Progenitor cell of endocrine pancreas (in vitro differentiated cells): ENCODE measurements at regions not wholly inside any gene's neighbourhood (a gene's known extent, or its start where the extent isn't known, plus 50 kb on each side); places are given as distances from the start of the nearest gene placed in this dataset.
"Not testable (repeated sequence)": the region's sequence is repeated elsewhere in the genome, so short reads cannot be mapped to it uniquely, and the experiment has no call there.

Experiments
- DNase-seq: peaks from one replicate; pipeline ENCODE4 v3.0.0; 2021; ENCODE audit warnings: low spot score; ENCODE audit not compliant: unreplicated experiment
- H3K27ac Mint-ChIP-seq: 2 replicates; pipeline ENCODE4 v1.8.0; 2021; ENCODE audit warnings: mild to moderate bottlenecking, moderate library complexity, mixed read lengths
- H3K27me3 Mint-ChIP-seq: 2 replicates; pipeline ENCODE4 v1.8.0; 2021; ENCODE audit warnings: mixed read lengths
- H3K36me3 Mint-ChIP-seq: 2 replicates; pipeline ENCODE4 v1.8.0; 2022; ENCODE audit warnings: mixed read lengths; ENCODE audit not compliant: insufficient read depth
- H3K4me1 Mint-ChIP-seq: 2 replicates; pipeline ENCODE4 v1.8.0; 2021; ENCODE audit warnings: low read depth, mixed read lengths
- H3K4me3 Mint-ChIP-seq: 2 replicates; pipeline ENCODE4 v1.8.0; 2021; ENCODE audit warnings: low read depth, mild to moderate bottlenecking, moderate library complexity, mixed read lengths
- H3K9me3 Mint-ChIP-seq: 2 replicates; pipeline ENCODE4 v1.8.0; 2021; ENCODE audit warnings: low read depth, mixed read lengths
- CTCF ChIP-seq: fragments of 200-600 bp; sonication (generic); IDR thresholded peaks from one replicate; pipeline ENCODE4 v1.5.0; 2021; ENCODE audit warnings: antibody characterized with exemption, mild to moderate bottlenecking; ENCODE audit not compliant: unreplicated experiment

GRCh38 chr7:146022776-146023175 is 93.8 kb upstream of the CNTNAP2 start:
- H3K27ac Mint-ChIP-seq: no peak overlapping the region
- H3K36me3 Mint-ChIP-seq: no peaks in the 10 kb centered on the region
- no peak for DNase-seq
- H3K4me1 Mint-ChIP-seq: no peaks in the 10 kb centered on the region
- H3K4me3 Mint-ChIP-seq: no peak overlapping the region
- no peaks in the 10 kb centered on the region for H3K27me3 Mint-ChIP-seq
- no peak for TF ChIP-seq CTCF
- H3K9me3 Mint-ChIP-seq: peaks cover 7% of the 10 kb centered on the region

GRCh38 chr7:146019041-146020004 is 97.3 kb upstream of the CNTNAP2 start:
- H3K36me3 Mint-ChIP-seq, H3K4me3 Mint-ChIP-seq, H3K27ac Mint-ChIP-seq, H3K9me3 Mint-ChIP-seq, DNase-seq, H3K27me3 Mint-ChIP-seq, H3K4me1 Mint-ChIP-seq: not testable (repeated sequence)

- DNase-seq, H3K27me3 Mint-ChIP-seq, H3K4me3 Mint-ChIP-seq, H3K9me3 Mint-ChIP-seq, H3K36me3 Mint-ChIP-seq, H3K4me1 Mint-ChIP-seq, H3K27ac Mint-ChIP-seq: not testable (repeated sequence)
Measured at GRCh38 chr7:146017366-146017765, 99.2 kb upstream of the CNTNAP2 start.

GRCh38 chr7:146014154-146014553 is 102.4 kb upstream of the CNTNAP2 start:
- not testable (repeated sequence) for H3K9me3 Mint-ChIP-seq, H3K27ac Mint-ChIP-seq, H3K4me1 Mint-ChIP-seq, DNase-seq, H3K27me3 Mint-ChIP-seq, H3K4me3 Mint-ChIP-seq, H3K36me3 Mint-ChIP-seq

GRCh38 chr7:146008293-146008692 is 108.3 kb upstream of the CNTNAP2 start:
- no peak for TF ChIP-seq CTCF
- peaks cover 3% of the 10 kb centered on the region for H3K4me1 Mint-ChIP-seq
- no peaks in the 10 kb centered on the region for H3K27me3 Mint-ChIP-seq
- H3K4me3 Mint-ChIP-seq: no peak overlapping the region
- no peak overlapping the region for H3K27ac Mint-ChIP-seq
- no peak for DNase-seq
- no peaks in the 10 kb centered on the region for H3K9me3 Mint-ChIP-seq
- H3K36me3 Mint-ChIP-seq: no peaks in the 10 kb centered on the region

GRCh38 chr7:146004805-146005204 is 111.8 kb upstream of the CNTNAP2 start:
- TF ChIP-seq CTCF: no peak
- Mint-ChIP-seq H3K9me3 (no peaks in the 10 kb centered on the region), H3K36me3 (no peaks in the 10 kb centered on the region), H3K4me3 (no peak overlapping the region), H3K27me3 (no peaks in the 10 kb centered on the region), H3K27ac (no peak overlapping the region), H3K4me1 (peaks cover 3% of the 10 kb centered on the region)
- DNase-seq: no peak

- TF ChIP-seq CTCF: no peak
- no peak for DNase-seq
- no peaks in the 10 kb centered on the region for H3K4me1 Mint-ChIP-seq
Measured at GRCh38 chr7:146002431-146003078, 114.0 kb upstream of the CNTNAP2 start.

More at GRCh38 chr7:146002431-146003078, 114.0 kb upstream of the CNTNAP2 start:
- Mint-ChIP-seq H3K27ac (no peak overlapping the region), H3K36me3 (no peaks in the 10 kb centered on the region), H3K27me3 (no peaks in the 10 kb centered on the region), H3K4me3 (no peak overlapping the region), H3K9me3 (no peaks in the 10 kb centered on the region)
